ENCODE measurements at regions not wholly inside any gene's neighbourhood (a gene's known extent, or its start where the extent isn't known, plus 50 kb on each side); places are given as distances from the start of the nearest gene placed in this dataset.
"Not testable (repeated sequence)": the region's sequence is repeated elsewhere in the genome, so short reads cannot be mapped to it uniquely, and the experiment has no call there.

DNA sequence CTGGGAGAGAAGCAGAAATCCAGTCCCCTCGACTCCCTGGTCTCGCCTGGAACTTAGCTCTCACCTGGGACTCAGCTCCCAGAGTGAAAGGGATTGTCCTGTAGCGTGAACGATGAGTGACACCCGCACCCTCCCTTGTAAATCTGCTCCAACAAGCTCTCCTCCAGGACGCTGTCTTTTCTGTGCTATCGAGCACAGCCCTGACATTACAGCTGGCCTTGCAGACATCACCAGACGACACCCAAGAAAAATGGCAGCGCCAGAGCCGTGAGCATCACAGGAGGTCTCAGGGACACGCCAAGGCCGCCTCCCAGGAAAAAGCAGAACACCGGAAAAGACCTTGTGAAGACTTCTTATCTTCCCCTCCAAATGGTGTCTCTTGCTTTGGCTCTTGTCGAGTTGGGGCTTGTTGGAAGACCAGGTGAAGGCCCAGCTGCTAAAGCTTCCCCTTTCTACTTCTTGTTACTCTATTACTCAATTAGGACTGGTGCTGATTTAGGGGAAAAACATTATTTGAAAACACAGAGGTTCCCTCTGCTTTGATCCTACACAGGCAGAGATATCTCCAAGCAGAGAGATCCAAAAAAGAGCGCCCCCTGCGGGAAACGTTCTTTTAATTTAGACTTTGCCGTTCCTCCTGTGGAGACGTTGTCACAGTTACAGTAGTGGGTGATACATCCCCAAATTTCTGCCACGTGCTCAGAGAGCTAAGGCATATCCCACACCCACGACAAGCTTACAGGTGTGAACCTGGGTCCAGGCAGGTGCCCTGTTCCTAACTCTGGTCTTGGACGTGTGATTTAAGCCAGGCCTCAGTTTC lies 127.2 kb downstream of the ATP6V0E2 start:
- H3K9me3 ChIP-seq (ENCODE audit: control insufficient read depth in 2 of 2, low read length in 2 of 2); H3K36me3 ChIP-seq (ENCODE audit: control insufficient read depth, insufficient read depth, low read length); H3K27ac Mint-ChIP-seq; H3K4me3 Mint-ChIP-seq; H3K4me1 ChIP-seq (ENCODE audit: control insufficient read depth, insufficient read depth, low read length, poor library complexity, severe bottlenecking); H3K27ac ChIP-seq (ENCODE audit: insufficient read depth, low read length, poor library complexity, severe bottlenecking); H3K4me1 Mint-ChIP-seq; ATAC-seq (ENCODE audit: low read depth in 2 of 2); H3K27me3 Mint-ChIP-seq; H3K9me3 Mint-ChIP-seq; H3K36me3 Mint-ChIP-seq; H3K27me3 ChIP-seq (ENCODE audit: control insufficient read depth, insufficient read depth, low read length); H3K4me3 ChIP-seq (ENCODE audit: low read depth, low read length): not testable (repeated sequence)
- peak in 1 of 3 donors; percentile 7 for DNase-seq

DNA sequence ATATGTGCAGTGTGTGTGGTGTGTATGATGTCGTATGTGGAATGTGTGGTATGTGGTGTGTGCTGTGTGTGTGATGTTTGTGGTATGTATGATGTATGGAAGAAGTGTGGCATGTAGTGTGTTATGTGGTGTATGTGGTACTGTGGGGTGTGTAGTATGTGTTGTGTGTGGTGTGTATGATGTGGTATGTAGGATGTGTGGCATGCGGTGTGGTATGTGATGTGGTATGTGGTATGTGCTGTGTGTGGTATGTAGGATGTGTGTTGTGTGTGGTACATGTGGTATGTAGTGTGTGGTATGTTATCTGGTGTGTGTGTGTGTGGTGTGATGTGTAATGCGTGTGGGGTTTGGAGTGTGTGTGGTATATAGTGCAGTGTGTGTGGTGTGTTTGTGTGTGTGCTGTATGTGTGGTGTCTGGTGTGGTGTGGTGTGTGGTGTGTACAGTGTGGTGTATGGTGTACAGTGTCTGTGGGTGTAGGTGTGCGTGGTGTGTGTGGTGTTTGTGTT lies 129.6 kb downstream of the ATP6V0E2 start:
- no peaks in the 10 kb centered on the region for H3K36me3 Mint-ChIP-seq
- Histone ChIP-seq H3K4me1 (ENCODE audit: control insufficient read depth, insufficient read depth, low read length, poor library complexity, severe bottlenecking) (no peaks in the 10 kb centered on the region), H3K36me3 (ENCODE audit: control insufficient read depth, insufficient read depth, low read length) (no peaks in the 10 kb centered on the region), H3K4me3 (ENCODE audit: low read depth, low read length) (no peak overlapping the region), H3K27me3 (ENCODE audit: control insufficient read depth, insufficient read depth, low read length) (no peaks in the 10 kb centered on the region), H3K27ac (ENCODE audit: insufficient read depth, low read length, poor library complexity, severe bottlenecking) (no peak overlapping the region), H3K9me3 (ENCODE audit: control insufficient read depth in 2 of 2, low read length in 2 of 2) (no peaks in the 10 kb centered on the region)
- no peaks in the 10 kb centered on the region for H3K4me1 Mint-ChIP-seq
- H3K27me3 Mint-ChIP-seq, result no peaks in the 10 kb centered on the region
- no peak overlapping the region for H3K27ac Mint-ChIP-seq
- H3K9me3 Mint-ChIP-seq, result no peaks in the 10 kb centered on the region
- ATAC-seq (ENCODE audit: low read depth in 2 of 2), result no peak
- DNase-seq, result no peak
- H3K4me3 Mint-ChIP-seq, result no peak overlapping the region

DNA sequence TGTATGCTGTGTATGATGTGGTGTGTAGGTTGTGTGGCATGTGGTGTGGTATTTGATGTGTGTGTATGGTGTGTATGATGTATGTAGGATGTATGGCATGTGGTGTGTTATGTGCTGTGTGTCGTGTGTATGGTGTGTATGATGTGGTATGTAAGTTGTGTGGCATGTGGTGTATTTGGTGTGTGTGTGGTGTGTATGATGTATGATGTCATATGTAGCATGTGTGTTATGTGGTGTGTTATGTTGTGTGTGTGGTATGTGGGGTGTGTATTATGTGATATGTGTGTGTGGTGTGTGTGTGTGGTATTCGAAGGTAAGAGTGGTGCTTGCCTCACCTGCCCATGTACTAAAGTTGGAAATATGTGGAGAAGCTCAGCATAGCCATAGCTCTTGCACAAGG lies 130.2 kb downstream of the ATP6V0E2 start:
- ATAC-seq (ENCODE audit: low read depth in 2 of 2); H3K27me3 Mint-ChIP-seq; H3K27ac ChIP-seq (ENCODE audit: insufficient read depth, low read length, poor library complexity, severe bottlenecking); H3K4me3 ChIP-seq (ENCODE audit: low read depth, low read length); H3K9me3 Mint-ChIP-seq; H3K27me3 ChIP-seq (ENCODE audit: control insufficient read depth, insufficient read depth, low read length); H3K36me3 Mint-ChIP-seq; DNase-seq; H3K4me1 Mint-ChIP-seq; H3K4me3 Mint-ChIP-seq; H3K36me3 ChIP-seq (ENCODE audit: control insufficient read depth, insufficient read depth, low read length); H3K27ac Mint-ChIP-seq; H3K9me3 ChIP-seq (ENCODE audit: control insufficient read depth in 2 of 2, low read length in 2 of 2); H3K4me1 ChIP-seq (ENCODE audit: control insufficient read depth, insufficient read depth, low read length, poor library complexity, severe bottlenecking): not testable (repeated sequence)

DNA sequence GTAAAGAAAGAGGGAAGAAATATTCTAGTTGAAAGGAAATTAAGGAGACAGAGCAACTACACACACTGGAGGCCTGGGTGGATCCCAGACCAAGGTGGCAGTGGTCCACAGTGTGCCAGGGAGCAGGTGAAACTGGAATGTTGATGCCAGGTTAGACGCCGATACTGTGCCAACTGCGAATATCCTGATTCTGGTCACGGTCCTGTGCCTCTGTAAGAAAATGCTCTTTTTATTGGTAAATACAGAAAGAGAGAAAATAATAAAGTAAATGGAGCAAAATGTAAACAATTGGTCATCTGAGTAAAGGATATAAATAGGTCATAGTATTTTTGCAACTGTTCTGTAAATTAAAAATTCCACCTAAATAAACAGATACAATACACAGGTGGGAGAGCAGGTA lies 131.1 kb downstream of the ATP6V0E2 start:
- H3K27me3 ChIP-seq (ENCODE audit: control insufficient read depth, insufficient read depth, low read length); H3K27ac Mint-ChIP-seq; H3K4me1 ChIP-seq (ENCODE audit: control insufficient read depth, insufficient read depth, low read length, poor library complexity, severe bottlenecking); H3K9me3 ChIP-seq (ENCODE audit: control insufficient read depth in 2 of 2, low read length in 2 of 2); ATAC-seq (ENCODE audit: low read depth in 2 of 2); H3K27ac ChIP-seq (ENCODE audit: insufficient read depth, low read length, poor library complexity, severe bottlenecking); H3K27me3 Mint-ChIP-seq; H3K36me3 Mint-ChIP-seq; DNase-seq; H3K9me3 Mint-ChIP-seq; H3K4me3 ChIP-seq (ENCODE audit: low read depth, low read length); H3K36me3 ChIP-seq (ENCODE audit: control insufficient read depth, insufficient read depth, low read length); H3K4me3 Mint-ChIP-seq; H3K4me1 Mint-ChIP-seq: not testable (repeated sequence)

DNA sequence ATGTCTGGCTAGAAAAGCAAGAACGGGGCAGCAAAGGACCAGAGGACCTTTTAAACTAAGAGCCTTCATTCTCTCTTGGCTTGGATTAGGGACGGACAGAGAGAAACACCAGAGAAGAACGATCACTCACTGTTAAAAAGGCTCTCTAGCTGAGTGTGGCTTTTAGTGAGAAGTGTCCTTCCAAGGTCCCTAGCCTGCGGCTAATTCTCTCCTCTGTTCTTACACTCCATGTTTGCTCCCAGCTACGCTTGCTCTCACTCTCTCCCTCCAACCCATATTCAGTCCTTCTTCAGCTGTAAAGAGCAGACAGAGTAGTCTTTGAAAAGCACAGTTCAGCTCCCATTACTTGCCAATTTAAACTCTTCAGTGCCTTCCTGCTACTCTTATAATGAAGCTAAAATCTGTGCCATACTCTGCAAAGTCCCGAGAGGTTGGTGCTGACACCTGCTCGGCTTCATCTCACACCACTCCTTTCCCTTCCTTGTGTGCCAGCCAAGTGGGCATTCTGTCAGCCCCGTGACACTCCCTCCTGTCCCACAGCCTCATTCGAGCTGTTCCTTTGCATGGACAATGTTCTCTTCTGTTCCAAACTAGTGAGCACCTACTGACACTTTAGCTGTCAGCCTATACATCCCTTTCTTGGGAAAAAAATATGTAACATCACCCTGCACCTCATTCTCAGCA lies 136.0 kb downstream of the ATP6V0E2 start:
- H3K4me1 Mint-ChIP-seq; ATAC-seq (ENCODE audit: low read depth in 2 of 2); H3K36me3 Mint-ChIP-seq; H3K9me3 Mint-ChIP-seq; H3K36me3 ChIP-seq (ENCODE audit: control insufficient read depth, insufficient read depth, low read length); H3K4me1 ChIP-seq (ENCODE audit: control insufficient read depth, insufficient read depth, low read length, poor library complexity, severe bottlenecking); H3K27me3 ChIP-seq (ENCODE audit: control insufficient read depth, insufficient read depth, low read length); H3K27ac ChIP-seq (ENCODE audit: insufficient read depth, low read length, poor library complexity, severe bottlenecking); H3K9me3 ChIP-seq (ENCODE audit: control insufficient read depth in 2 of 2, low read length in 2 of 2); H3K27ac Mint-ChIP-seq; H3K27me3 Mint-ChIP-seq; DNase-seq; H3K4me3 ChIP-seq (ENCODE audit: low read depth, low read length); H3K4me3 Mint-ChIP-seq: not testable (repeated sequence)

DNA sequence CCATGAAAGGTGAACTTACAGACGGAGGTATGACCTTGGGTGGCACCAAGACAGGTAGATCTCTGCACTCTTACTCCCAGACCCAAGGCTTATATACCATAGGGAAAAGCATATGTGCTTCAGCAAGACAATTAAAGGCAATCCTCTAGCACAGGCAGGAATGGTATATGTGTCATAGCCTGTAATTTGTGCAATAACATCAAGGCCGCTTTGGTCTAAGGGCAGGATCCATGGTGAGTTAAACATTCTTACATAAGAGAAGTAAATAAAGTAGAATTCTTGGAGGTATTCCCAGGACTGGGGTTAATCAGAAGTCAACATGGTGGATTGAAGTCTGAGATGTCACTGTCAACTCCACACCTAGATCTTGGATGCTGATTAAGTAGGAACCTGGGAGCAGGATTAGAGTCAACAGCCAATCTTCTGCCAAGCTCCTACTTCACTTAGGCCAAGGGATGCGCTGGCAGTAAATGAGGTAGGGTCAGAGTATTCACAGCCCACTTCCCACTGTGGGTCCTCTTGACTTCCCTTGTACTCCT lies 143.0 kb downstream of the ATP6V0E2 start:
- not testable (repeated sequence) for H3K27ac Mint-ChIP-seq; H3K4me3 ChIP-seq (ENCODE audit: low read depth, low read length); H3K36me3 ChIP-seq (ENCODE audit: control insufficient read depth, insufficient read depth, low read length); H3K27me3 ChIP-seq (ENCODE audit: control insufficient read depth, insufficient read depth, low read length); H3K4me1 ChIP-seq (ENCODE audit: control insufficient read depth, insufficient read depth, low read length, poor library complexity, severe bottlenecking); H3K27me3 Mint-ChIP-seq; DNase-seq; H3K4me3 Mint-ChIP-seq; ATAC-seq (ENCODE audit: low read depth in 2 of 2); H3K36me3 Mint-ChIP-seq; H3K9me3 Mint-ChIP-seq; H3K9me3 ChIP-seq (ENCODE audit: control insufficient read depth in 2 of 2, low read length in 2 of 2); H3K27ac ChIP-seq (ENCODE audit: insufficient read depth, low read length, poor library complexity, severe bottlenecking); H3K4me1 Mint-ChIP-seq

DNA sequence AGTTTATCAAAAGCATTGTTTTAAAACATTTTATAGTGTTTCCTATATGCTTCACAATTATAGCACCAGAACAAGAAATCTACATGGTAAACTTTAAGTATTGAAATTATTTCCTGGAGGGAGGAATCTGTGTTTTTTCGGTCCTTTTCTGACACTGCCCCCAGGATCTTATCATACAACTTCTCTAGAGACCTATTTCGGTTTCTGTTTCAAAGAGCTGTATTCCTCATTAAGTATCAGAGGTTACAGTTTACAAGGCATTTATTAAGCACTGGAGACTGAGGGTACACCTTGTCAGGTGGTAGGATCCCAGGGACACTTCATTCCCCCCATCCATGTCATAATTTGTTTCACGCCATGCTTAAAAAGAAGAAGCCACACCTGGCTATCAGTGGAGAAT lies 146.4 kb downstream of the ATP6V0E2 start:
- not testable (repeated sequence) for H3K4me1 ChIP-seq (ENCODE audit: control insufficient read depth, insufficient read depth, low read length, poor library complexity, severe bottlenecking); H3K9me3 Mint-ChIP-seq; H3K36me3 ChIP-seq (ENCODE audit: control insufficient read depth, insufficient read depth, low read length); H3K27me3 Mint-ChIP-seq; H3K4me3 Mint-ChIP-seq; H3K36me3 Mint-ChIP-seq; H3K4me3 ChIP-seq (ENCODE audit: low read depth, low read length); H3K27ac Mint-ChIP-seq; ATAC-seq (ENCODE audit: low read depth in 2 of 2); DNase-seq; H3K27ac ChIP-seq (ENCODE audit: insufficient read depth, low read length, poor library complexity, severe bottlenecking); H3K9me3 ChIP-seq (ENCODE audit: control insufficient read depth in 2 of 2, low read length in 2 of 2); H3K27me3 ChIP-seq (ENCODE audit: control insufficient read depth, insufficient read depth, low read length); H3K4me1 Mint-ChIP-seq
